Neural cell (in vitro differentiated cells): ENCODE measurements at regions not wholly inside any gene's neighbourhood (a gene's known extent, or its start where the extent isn't known, plus 50 kb on each side); places are given as distances from the start of the nearest gene placed in this dataset.

Experiments used
- EP300 ChIP-seq: fragments of 450-650 bp; conservative IDR thresholded peaks from 2 replicates; pipeline ENCODE4 v1.6.1; 2014; ENCODE audit warnings: antibody characterized with exemption, mild to moderate bottlenecking, moderate library complexity; ENCODE audit not compliant: poor library complexity, severe bottlenecking
- MXI1 ChIP-seq: fragments of 450-650 bp; conservative IDR thresholded peaks from 2 replicates; pipeline ENCODE4 v1.6.1; 2014; ENCODE audit warnings: antibody characterized with exemption, mild to moderate bottlenecking; ENCODE audit not compliant: poor library complexity, severe bottlenecking
- POLR2AphosphoS5 ChIP-seq: IDR thresholded peaks from 2 replicates; pipeline ENCODE4 v1.6.1; 2012
- RAD21 ChIP-seq: fragments of 450-650 bp; conservative IDR thresholded peaks from 2 replicates; pipeline ENCODE4 v1.6.1; 2014; ENCODE audit warnings: antibody characterized with exemption, mild to moderate bottlenecking, moderate library complexity
- TF ChIP-seq, protein P1 (sequence below): fragments of 450-650 bp; IDR thresholded peaks from 2 replicates; pipeline ENCODE4 v1.5.1; 2014; ENCODE audit warnings: antibody characterized with exemption, mild to moderate bottlenecking, moderate library complexity; ENCODE audit not compliant: poor library complexity, severe bottlenecking
- TF ChIP-seq, protein P2 (sequence below): IDR thresholded peaks from 2 replicates; pipeline ENCODE4 v1.6.1; 2012; ENCODE audit warnings: borderline replicate concordance

DNA sequence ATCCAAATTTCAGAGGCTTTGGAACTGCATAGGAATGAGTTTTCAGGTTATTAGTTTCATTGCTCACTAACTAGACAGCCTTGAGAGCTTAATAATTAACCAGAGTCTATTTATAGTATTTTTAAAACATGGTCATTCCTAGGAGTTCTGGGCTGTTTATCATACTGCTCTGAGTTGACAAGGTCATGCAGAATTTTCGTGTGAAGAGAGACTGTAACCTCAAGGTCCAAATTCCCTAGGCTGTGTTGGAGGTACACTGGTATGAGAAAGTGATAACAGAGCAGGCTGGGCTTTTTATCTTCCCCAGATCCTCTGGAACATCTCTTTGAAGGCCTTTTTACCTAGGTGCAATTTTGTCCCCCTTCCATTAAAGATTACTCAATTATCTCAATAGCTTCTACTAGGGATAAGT lies 736.3 kb downstream of the LTN1 start:
- TF ChIP-seq POLR2AphosphoS5 (no peak), MXI1 (no peak), EP300 (no peak), RAD21 (no peak)
- TF ChIP-seq, protein P1, sequence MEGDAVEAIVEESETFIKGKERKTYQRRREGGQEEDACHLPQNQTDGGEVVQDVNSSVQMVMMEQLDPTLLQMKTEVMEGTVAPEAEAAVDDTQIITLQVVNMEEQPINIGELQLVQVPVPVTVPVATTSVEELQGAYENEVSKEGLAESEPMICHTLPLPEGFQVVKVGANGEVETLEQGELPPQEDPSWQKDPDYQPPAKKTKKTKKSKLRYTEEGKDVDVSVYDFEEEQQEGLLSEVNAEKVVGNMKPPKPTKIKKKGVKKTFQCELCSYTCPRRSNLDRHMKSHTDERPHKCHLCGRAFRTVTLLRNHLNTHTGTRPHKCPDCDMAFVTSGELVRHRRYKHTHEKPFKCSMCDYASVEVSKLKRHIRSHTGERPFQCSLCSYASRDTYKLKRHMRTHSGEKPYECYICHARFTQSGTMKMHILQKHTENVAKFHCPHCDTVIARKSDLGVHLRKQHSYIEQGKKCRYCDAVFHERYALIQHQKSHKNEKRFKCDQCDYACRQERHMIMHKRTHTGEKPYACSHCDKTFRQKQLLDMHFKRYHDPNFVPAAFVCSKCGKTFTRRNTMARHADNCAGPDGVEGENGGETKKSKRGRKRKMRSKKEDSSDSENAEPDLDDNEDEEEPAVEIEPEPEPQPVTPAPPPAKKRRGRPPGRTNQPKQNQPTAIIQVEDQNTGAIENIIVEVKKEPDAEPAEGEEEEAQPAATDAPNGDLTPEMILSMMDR, result no peak
- TF ChIP-seq, protein P2, sequence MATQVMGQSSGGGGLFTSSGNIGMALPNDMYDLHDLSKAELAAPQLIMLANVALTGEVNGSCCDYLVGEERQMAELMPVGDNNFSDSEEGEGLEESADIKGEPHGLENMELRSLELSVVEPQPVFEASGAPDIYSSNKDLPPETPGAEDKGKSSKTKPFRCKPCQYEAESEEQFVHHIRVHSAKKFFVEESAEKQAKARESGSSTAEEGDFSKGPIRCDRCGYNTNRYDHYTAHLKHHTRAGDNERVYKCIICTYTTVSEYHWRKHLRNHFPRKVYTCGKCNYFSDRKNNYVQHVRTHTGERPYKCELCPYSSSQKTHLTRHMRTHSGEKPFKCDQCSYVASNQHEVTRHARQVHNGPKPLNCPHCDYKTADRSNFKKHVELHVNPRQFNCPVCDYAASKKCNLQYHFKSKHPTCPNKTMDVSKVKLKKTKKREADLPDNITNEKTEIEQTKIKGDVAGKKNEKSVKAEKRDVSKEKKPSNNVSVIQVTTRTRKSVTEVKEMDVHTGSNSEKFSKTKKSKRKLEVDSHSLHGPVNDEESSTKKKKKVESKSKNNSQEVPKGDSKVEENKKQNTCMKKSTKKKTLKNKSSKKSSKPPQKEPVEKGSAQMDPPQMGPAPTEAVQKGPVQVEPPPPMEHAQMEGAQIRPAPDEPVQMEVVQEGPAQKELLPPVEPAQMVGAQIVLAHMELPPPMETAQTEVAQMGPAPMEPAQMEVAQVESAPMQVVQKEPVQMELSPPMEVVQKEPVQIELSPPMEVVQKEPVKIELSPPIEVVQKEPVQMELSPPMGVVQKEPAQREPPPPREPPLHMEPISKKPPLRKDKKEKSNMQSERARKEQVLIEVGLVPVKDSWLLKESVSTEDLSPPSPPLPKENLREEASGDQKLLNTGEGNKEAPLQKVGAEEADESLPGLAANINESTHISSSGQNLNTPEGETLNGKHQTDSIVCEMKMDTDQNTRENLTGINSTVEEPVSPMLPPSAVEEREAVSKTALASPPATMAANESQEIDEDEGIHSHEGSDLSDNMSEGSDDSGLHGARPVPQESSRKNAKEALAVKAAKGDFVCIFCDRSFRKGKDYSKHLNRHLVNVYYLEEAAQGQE, result no peak
